ENCODE measurements at regions not wholly inside any gene's neighbourhood (a gene's known extent, or its start where the extent isn't known, plus 50 kb on each side); places are given as distances from the start of the nearest gene placed in this dataset.

GRCh38 chr13:103640606-103641005 is 574.4 kb upstream of the SLC10A2 start:
- Histone ChIP-seq H3K36me3 (ENCODE audit: control insufficient read depth, insufficient read depth, low read length) (no peaks in the 10 kb centered on the region), H3K4me3 (replicated peaks; ENCODE audit: low read depth, low read length) (no peak overlapping the region), H3K27me3 (replicated peaks; ENCODE audit: control insufficient read depth, insufficient read depth, low read length) (no peaks in the 10 kb centered on the region)
- no peak for DNase-seq (ENCODE audit: extremely low read depth, insufficient read length)
- TF ChIP-seq CTCF (IDR thresholded peaks at IDR 0.05; ENCODE audit: insufficient read depth, low read length, poor library complexity, severe bottlenecking) = no peak

- DNase-seq (ENCODE audit: extremely low read depth, insufficient read length) = no peak
- H3K36me3 ChIP-seq (ENCODE audit: control insufficient read depth, insufficient read depth, low read length) = no peaks in the 10 kb centered on the region
- H3K27me3 ChIP-seq (replicated peaks; ENCODE audit: control insufficient read depth, insufficient read depth, low read length) = no peaks in the 10 kb centered on the region
- no peak overlapping the region for H3K4me3 ChIP-seq (replicated peaks; ENCODE audit: low read depth, low read length)
- no peak for TF ChIP-seq CTCF (IDR thresholded peaks at IDR 0.05; ENCODE audit: insufficient read depth, low read length, poor library complexity, severe bottlenecking)
Measured at GRCh38 chr13:103639326-103639725, 573.1 kb upstream of the SLC10A2 start.

GRCh38 chr13:103638706-103639105 is 572.5 kb upstream of the SLC10A2 start:
- no peak overlapping the region for H3K4me3 ChIP-seq (replicated peaks; ENCODE audit: low read depth, low read length)
- no peak for TF ChIP-seq CTCF (IDR thresholded peaks at IDR 0.05; ENCODE audit: insufficient read depth, low read length, poor library complexity, severe bottlenecking)
- no peaks in the 10 kb centered on the region for H3K36me3 ChIP-seq (ENCODE audit: control insufficient read depth, insufficient read depth, low read length)
- no peak for DNase-seq (ENCODE audit: extremely low read depth, insufficient read length)
- no peaks in the 10 kb centered on the region for H3K27me3 ChIP-seq (replicated peaks; ENCODE audit: control insufficient read depth, insufficient read depth, low read length)

GRCh38 chr13:103634066-103634465 is 567.8 kb upstream of the SLC10A2 start:
- no peak for DNase-seq (ENCODE audit: extremely low read depth, insufficient read length)
- no peaks in the 10 kb centered on the region for H3K36me3 ChIP-seq (ENCODE audit: control insufficient read depth, insufficient read depth, low read length)
- H3K4me3 ChIP-seq (replicated peaks; ENCODE audit: low read depth, low read length) = no peak overlapping the region
- TF ChIP-seq CTCF (IDR thresholded peaks at IDR 0.05; ENCODE audit: insufficient read depth, low read length, poor library complexity, severe bottlenecking) = no peak
- no peaks in the 10 kb centered on the region for H3K27me3 ChIP-seq (replicated peaks; ENCODE audit: control insufficient read depth, insufficient read depth, low read length)

GRCh38 chr13:103625194-103625593 is 559.0 kb upstream of the SLC10A2 start:
- Histone ChIP-seq H3K36me3 (ENCODE audit: control insufficient read depth, insufficient read depth, low read length) (no peaks in the 10 kb centered on the region), H3K27me3 (replicated peaks; ENCODE audit: control insufficient read depth, insufficient read depth, low read length) (no peaks in the 10 kb centered on the region), H3K4me3 (replicated peaks; ENCODE audit: low read depth, low read length) (no peak overlapping the region)
- DNase-seq (ENCODE audit: extremely low read depth, insufficient read length) = no peak
- no peak for TF ChIP-seq CTCF (IDR thresholded peaks at IDR 0.05; ENCODE audit: insufficient read depth, low read length, poor library complexity, severe bottlenecking)

- no peak for DNase-seq (ENCODE audit: extremely low read depth, insufficient read length)
- no peaks in the 10 kb centered on the region for H3K36me3 ChIP-seq (ENCODE audit: control insufficient read depth, insufficient read depth, low read length)
- H3K27me3 ChIP-seq (replicated peaks; ENCODE audit: control insufficient read depth, insufficient read depth, low read length) = no peaks in the 10 kb centered on the region
- no peak for TF ChIP-seq CTCF (IDR thresholded peaks at IDR 0.05; ENCODE audit: insufficient read depth, low read length, poor library complexity, severe bottlenecking)
- H3K4me3 ChIP-seq (replicated peaks; ENCODE audit: low read depth, low read length) = no peak overlapping the region
Measured at GRCh38 chr13:103618151-103618550, 551.9 kb upstream of the SLC10A2 start.
